Lung (tissue), 11 donors: ENCODE measurements at regions not wholly inside any gene's neighbourhood (a gene's known extent, or its start where the extent isn't known, plus 50 kb on each side); places are given as distances from the start of the nearest gene placed in this dataset.

ENCODE experiments used
- ATAC-seq: fragments of 200-7000 bp; cut with Tn5 transposase; one replicate; pipeline ENCODE4 v1.9.1; 2020; ENCODE audit warnings: moderate number of reproducible peaks; ENCODE audit not compliant: insufficient read depth, low FRiP score
- DNase-seq, 3 donors: peaks; one replicate each; pipeline ENCODE4 v3.0.0-alpha.2; 2013 to 2017
- H3K27ac ChIP-seq, 2 donors: one replicate each; pipeline ENCODE4 v1.5.1; 2013; ENCODE audit warnings: mild to moderate bottlenecking in 2 of 2, moderate library complexity in 2 of 2, control low read depth in 1 of 2, inconsistent platforms in 1 of 2, low read depth in 1 of 2, low read length in 1 of 2
- H3K27me3 ChIP-seq, 3 donors: one replicate each; pipeline ENCODE4 v1.5.1; 2013; ENCODE audit warnings: low read length in 2 of 3; ENCODE audit not compliant: control insufficient read depth in 3 of 3, insufficient read depth in 3 of 3
- H3K36me3 ChIP-seq, 4 donors: one replicate each; pipeline ENCODE4 v1.5.1; 2013; ENCODE audit warnings: low read length in 4 of 4, mild to moderate bottlenecking in 1 of 4, moderate library complexity in 1 of 4; ENCODE audit not compliant: control insufficient read depth in 4 of 4, insufficient read depth in 4 of 4
- H3K4me1 ChIP-seq, 5 donors: one replicate each; pipeline ENCODE4 v1.5.1; 2013; ENCODE audit warnings: low read length in 5 of 5, mild to moderate bottlenecking in 2 of 5, moderate library complexity in 1 of 5; ENCODE audit not compliant: control insufficient read depth in 5 of 5, insufficient read depth in 5 of 5
- H3K4me3 ChIP-seq: one replicate; pipeline ENCODE4 v1.5.1; 2013; ENCODE audit warnings: mild to moderate bottlenecking, control low read depth, moderate library complexity
- H3K9ac ChIP-seq, 2 donors: one replicate each; pipeline ENCODE4 v1.5.1; 2013; ENCODE audit warnings: low read length in 2 of 2, control low read depth in 1 of 2; ENCODE audit not compliant: insufficient read depth in 1 of 2
- H3K9me3 ChIP-seq, 4 donors: one replicate each; pipeline ENCODE4 v1.5.1; 2013; ENCODE audit warnings: low read length in 3 of 4, mild to moderate bottlenecking in 1 of 4, moderate library complexity in 1 of 4; ENCODE audit not compliant: control insufficient read depth in 4 of 4, insufficient read depth in 3 of 4
- WGBS, 2 donors: extraction: QIAGEN DNeasy Blood & Tissue Kit; methylation state at CpG; one replicate each; pipeline ENCODE4 v1.1.7; 2013; 5-methylcytosine and 5-hydroxymethylcytosine counted together
- TF ChIP-seq, protein P1 (sequence below): IDR thresholded peaks from 2 replicates; pipeline ENCODE4 v1.5.1; 2012; ENCODE audit warnings: mild to moderate bottlenecking; ENCODE audit errors: control extremely low read depth, extremely low read depth
- donor health status: control.
- donor health status: control.
- donor health status: Bipolar disorder and iron deficiency.
- donor health status: healthy.
- donor health status: DM: yes; HTN: yes; CAD: no.

DNA sequence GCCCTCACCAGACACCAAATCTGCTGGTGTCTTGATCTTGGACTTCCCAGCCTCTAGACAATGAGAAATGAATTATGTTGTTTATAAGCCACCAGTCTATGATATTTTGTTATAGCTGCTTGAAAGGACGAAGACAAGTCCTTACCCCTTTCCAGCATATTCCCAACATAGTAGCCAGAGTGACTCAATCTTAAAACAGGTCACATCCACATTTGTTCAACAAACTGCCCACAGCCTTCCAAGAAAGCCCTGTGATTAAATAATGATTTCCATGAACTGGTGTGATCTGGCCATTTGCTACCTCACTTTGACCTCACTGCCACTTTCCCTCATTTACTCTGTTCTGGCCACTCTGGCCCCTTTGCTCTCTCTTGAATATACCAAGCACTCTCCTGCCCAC is 193.7 kb upstream of the CFAP20DC start:
- H3K4me1 ChIP-seq = peaks cover 0 to 7% (median 2%) of the 10 kb centered on the region in 5 donors
- no peak overlapping the region for H3K4me3 ChIP-seq
- H3K9ac ChIP-seq = no peak overlapping the region
- DNase-seq (no peak), ATAC-seq (no peak)
- 88 to 89% methylated on average over 1 of the region's 1 CpG for WGBS, 2 donors
- no peak overlapping the region for H3K27ac ChIP-seq
- no peaks in the 10 kb centered on the region for H3K9me3 ChIP-seq
- TF ChIP-seq, protein P1, sequence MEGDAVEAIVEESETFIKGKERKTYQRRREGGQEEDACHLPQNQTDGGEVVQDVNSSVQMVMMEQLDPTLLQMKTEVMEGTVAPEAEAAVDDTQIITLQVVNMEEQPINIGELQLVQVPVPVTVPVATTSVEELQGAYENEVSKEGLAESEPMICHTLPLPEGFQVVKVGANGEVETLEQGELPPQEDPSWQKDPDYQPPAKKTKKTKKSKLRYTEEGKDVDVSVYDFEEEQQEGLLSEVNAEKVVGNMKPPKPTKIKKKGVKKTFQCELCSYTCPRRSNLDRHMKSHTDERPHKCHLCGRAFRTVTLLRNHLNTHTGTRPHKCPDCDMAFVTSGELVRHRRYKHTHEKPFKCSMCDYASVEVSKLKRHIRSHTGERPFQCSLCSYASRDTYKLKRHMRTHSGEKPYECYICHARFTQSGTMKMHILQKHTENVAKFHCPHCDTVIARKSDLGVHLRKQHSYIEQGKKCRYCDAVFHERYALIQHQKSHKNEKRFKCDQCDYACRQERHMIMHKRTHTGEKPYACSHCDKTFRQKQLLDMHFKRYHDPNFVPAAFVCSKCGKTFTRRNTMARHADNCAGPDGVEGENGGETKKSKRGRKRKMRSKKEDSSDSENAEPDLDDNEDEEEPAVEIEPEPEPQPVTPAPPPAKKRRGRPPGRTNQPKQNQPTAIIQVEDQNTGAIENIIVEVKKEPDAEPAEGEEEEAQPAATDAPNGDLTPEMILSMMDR = no peak
- H3K27me3 ChIP-seq = no peaks in the 10 kb centered on the region
- no peaks in the 10 kb centered on the region for H3K36me3 ChIP-seq

DNA sequence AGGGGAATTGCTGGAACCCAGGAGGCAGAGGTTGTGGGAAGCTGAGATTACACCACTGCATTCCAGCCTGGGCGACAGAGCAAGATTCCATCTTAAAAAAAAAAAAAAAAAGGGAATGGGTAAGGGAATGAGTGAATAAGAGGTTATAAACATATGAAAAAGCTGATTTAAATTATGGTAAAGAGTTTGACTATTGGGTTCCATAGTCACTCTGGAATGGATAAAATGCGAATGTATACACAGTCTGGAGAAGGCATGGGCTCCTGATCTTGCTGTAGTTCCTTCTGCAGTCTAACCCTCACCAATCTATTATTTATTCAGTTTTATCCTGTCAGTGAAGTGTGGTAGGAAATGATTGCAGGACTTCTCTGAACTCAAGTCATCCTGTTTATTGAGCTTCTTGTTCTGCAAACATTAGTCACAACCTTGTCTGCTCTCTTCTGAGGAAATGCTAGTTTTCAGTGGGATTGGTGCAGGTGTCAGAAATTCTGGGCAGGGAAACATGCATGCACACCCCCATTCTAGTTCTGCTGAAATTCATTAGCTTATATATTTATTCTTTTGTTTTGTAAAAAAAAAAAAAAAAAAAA is 190.9 kb upstream of the CFAP20DC start:
- H3K9ac ChIP-seq = no peak overlapping the region
- peaks cover 0 to 3% (median 0%) of the 10 kb centered on the region in 4 donors for H3K9me3 ChIP-seq
- no peak overlapping the region for H3K27ac ChIP-seq
- H3K4me3 ChIP-seq = no peak overlapping the region
- 66 to 94% methylated on average over 2 of the region's 2 CpGs for WGBS, 2 donors
- TF ChIP-seq, protein P1 = no peak
- DNase-seq (no peak), ATAC-seq (no peak)
- peaks cover 0 to 5% (median 2%) of the 10 kb centered on the region in 5 donors for H3K4me1 ChIP-seq
- H3K27me3 ChIP-seq = no peaks in the 10 kb centered on the region
- H3K36me3 ChIP-seq = no peaks in the 10 kb centered on the region

DNA sequence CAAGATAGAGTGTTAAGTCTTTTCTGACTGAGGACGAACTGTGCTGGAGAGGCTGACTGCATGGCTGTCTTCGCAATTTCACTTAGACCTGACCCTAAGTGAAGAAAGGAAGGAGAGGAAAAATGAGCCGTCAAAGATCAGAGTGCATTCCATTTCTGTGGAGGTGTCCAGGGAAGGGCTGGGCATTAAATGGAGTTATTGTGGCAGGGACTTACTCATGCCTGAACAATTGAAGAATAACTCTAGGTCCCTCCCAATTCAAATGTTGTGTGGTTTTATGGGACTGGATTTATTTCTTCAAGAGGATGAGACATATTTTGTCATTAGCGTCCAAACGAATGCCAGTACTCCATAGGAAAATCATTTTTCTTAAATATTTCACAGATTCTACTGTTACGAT is 187.3 kb upstream of the CFAP20DC start:
- no peak for DNase-seq
- 89 to 93% methylated on average over 6 of the region's 6 CpGs for WGBS, 2 donors
- H3K36me3 ChIP-seq = no peaks in the 10 kb centered on the region
- no peaks in the 10 kb centered on the region for H3K27me3 ChIP-seq
- ATAC-seq = no peak
- H3K4me1 ChIP-seq = no peaks in the 10 kb centered on the region
- H3K9ac ChIP-seq = no peak overlapping the region
- no peak overlapping the region for H3K27ac ChIP-seq
- TF ChIP-seq, protein P1 = no peak
- peaks cover 0 to 3% (median 0%) of the 10 kb centered on the region in 4 donors for H3K9me3 ChIP-seq
- no peak overlapping the region for H3K4me3 ChIP-seq

DNA sequence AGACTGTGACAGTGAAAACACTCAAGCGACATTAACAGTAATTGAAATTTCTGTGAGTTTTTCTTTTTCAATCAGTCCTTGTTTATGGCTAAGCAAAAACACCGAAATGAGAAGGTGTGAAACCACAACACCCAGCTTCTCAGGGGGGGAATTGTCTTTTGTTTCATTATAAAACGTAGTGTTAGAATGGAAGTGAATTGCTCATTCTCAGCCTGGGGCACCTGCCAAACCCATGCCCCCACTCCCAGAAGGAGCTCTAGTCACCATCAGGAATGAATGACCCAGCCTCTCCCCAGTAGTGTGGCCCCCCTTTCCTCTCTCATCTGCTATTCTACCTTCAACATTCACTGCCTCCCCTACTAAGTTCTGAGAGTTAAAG is 185.8 kb upstream of the CFAP20DC start:
- no peak overlapping the region for H3K27ac ChIP-seq
- DNase-seq = no peak
- TF ChIP-seq, protein P1 = no peak
- WGBS, 2 donors = 45 to 59% methylated on average over 3 of the region's 3 CpGs
- H3K27me3 ChIP-seq = no peaks in the 10 kb centered on the region
- ATAC-seq = no peak
- no peaks in the 10 kb centered on the region for H3K36me3 ChIP-seq
- no peak overlapping the region for H3K9ac ChIP-seq
- no peaks in the 10 kb centered on the region for H3K4me1 ChIP-seq
- H3K4me3 ChIP-seq = no peak overlapping the region
- peaks cover 0 to 5% (median 0%) of the 10 kb centered on the region in 4 donors for H3K9me3 ChIP-seq
